ENCODE measurements at regions not wholly inside any gene's neighbourhood (a gene's known extent, or its start where the extent isn't known, plus 50 kb on each side); places are given as distances from the start of the nearest gene placed in this dataset.

- no peak for DNase-seq
Measured at GRCh38 chr9:24620741-24621140, 75.0 kb upstream of the IZUMO3 start.

DNA sequence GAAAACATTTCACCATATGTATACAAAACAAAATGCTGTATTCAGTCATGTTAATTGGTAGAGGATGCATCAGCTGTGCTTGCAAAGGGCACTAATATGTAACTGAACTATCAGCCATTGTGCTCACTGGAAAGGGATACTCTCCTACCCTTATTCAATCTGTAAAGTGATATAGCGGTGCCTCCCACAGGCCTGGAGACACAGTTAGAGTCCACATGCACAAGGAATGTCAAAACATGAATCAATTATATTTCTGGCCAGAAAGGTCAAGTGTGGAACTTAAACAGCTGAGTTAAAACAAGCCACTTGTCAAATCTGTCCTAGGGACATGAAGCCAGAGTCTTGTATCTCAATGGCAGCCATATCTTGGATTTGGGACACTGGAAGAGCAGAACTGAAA is 71.2 kb upstream of the IZUMO3 start:
- DNase-seq, result no peak

DNA sequence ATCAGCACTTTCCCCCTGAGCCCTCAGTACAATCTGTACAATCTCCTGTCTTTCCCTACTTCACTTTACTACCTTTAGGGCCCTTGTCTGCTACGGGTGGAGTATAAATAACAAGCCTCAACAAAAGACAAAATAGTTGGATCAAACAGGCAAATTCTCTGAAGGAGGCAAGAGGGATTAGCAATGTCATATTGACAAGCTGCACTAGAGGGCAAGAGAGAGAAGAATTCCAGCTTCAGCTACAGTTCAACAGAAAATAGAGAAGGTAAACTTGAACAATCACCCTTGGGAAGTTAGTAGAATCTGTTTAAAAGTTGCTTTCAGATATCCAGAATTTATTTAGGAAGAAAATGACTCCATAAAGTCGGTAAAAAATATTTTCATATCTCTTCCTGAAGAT is 68.4 kb upstream of the IZUMO3 start:
- no peak for DNase-seq

DNA sequence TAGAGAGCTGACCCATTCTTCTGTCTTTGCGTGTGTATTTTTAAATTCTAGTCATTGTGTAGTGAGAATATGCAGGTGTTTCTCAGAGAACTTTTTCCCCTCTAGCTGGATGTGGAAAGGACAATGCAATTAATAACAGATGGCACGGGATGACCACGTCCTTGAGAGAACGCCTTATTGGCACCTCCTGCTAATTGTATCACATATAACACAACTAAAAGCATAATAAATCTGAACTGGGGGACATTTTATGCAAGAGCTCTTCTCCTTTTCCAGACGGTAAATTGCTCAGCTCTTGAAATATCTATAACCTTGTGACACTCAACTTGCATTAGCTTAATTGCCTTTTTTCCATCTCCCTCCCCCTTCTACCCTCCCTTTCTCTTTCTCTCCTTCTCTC is 62.9 kb upstream of the IZUMO3 start:
- no peak for DNase-seq

GRCh38 chr9:24602693-24603352 is 57.1 kb upstream of the IZUMO3 start:
- DNase-seq, result no peak

Data from inflammatory macrophage (primary cell).